ENCODE measurements at regions not wholly inside any gene's neighbourhood (a gene's known extent, or its start where the extent isn't known, plus 50 kb on each side); places are given as distances from the start of the nearest gene placed in this dataset.

GRCh38 chr18:1213126-1213525 is 308.5 kb downstream of the ADCYAP1 start:
- no peak for DNase-seq (ENCODE audit: low spot score)
- no peak overlapping the region for H3K4me3 ChIP-seq
- TF ChIP-seq, protein P1, sequence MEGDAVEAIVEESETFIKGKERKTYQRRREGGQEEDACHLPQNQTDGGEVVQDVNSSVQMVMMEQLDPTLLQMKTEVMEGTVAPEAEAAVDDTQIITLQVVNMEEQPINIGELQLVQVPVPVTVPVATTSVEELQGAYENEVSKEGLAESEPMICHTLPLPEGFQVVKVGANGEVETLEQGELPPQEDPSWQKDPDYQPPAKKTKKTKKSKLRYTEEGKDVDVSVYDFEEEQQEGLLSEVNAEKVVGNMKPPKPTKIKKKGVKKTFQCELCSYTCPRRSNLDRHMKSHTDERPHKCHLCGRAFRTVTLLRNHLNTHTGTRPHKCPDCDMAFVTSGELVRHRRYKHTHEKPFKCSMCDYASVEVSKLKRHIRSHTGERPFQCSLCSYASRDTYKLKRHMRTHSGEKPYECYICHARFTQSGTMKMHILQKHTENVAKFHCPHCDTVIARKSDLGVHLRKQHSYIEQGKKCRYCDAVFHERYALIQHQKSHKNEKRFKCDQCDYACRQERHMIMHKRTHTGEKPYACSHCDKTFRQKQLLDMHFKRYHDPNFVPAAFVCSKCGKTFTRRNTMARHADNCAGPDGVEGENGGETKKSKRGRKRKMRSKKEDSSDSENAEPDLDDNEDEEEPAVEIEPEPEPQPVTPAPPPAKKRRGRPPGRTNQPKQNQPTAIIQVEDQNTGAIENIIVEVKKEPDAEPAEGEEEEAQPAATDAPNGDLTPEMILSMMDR (IDR thresholded peaks at IDR 0.05): no peak
- no peak overlapping the region for H3K27ac ChIP-seq

GRCh38 chr18:1222880-1223279 is 318.2 kb downstream of the ADCYAP1 start:
- TF ChIP-seq, protein P1 (IDR thresholded peaks at IDR 0.05): no peak

GRCh38 chr18:1227025-1227424 is 322.4 kb downstream of the ADCYAP1 start:
- DNase-seq (ENCODE audit: low spot score): no peak
- no peak overlapping the region for H3K27ac ChIP-seq
- H3K4me3 ChIP-seq: no peak overlapping the region
- TF ChIP-seq, protein P1 (IDR thresholded peaks at IDR 0.05): no peak

More at GRCh38 chr18:1222880-1223279, 318.2 kb downstream of the ADCYAP1 start:
- H3K27ac ChIP-seq: no peak overlapping the region
- no peak overlapping the region for H3K4me3 ChIP-seq
- no peak for DNase-seq (ENCODE audit: low spot score)

DNA sequence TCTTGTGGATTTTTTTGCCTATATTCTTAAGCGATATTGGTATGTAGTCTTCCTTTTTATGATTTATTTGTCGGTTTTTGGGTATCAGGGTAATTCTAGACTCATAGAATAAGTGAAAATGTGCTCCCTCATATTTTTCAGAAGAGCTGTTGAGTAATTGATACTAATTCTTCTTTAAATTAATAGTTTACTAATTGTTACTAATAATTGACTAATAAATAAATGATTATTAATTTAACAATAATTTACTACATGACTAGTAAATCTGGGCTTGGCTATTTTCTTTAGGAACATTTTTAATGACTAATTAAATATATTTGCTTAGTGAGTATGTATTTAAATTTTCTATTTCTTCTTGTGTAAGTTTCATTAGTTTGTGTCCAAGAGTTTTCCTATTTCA is 325.0 kb downstream of the ADCYAP1 start:
- Histone ChIP-seq H3K27ac (no peak overlapping the region), H3K4me3 (no peak overlapping the region)
- TF ChIP-seq, protein P1 (IDR thresholded peaks at IDR 0.05): no peak
- no peak for DNase-seq (ENCODE audit: low spot score)

- Histone ChIP-seq H3K27ac (no peak overlapping the region), H3K4me3 (no peak overlapping the region)
- no peak for DNase-seq (ENCODE audit: low spot score)
- TF ChIP-seq, protein P1 (IDR thresholded peaks at IDR 0.05): no peak
Observed at GRCh38 chr18:1232867-1233266, 328.2 kb downstream of the ADCYAP1 start.

GRCh38 chr18:1240701-1241100 is 336.0 kb downstream of the ADCYAP1 start:
- DNase-seq (ENCODE audit: low spot score): no peak
- TF ChIP-seq, protein P1 (IDR thresholded peaks at IDR 0.05): no peak
- Histone ChIP-seq H3K4me3 (no peak overlapping the region), H3K27ac (no peak overlapping the region)

GRCh38 chr18:1244397-1245122 is 339.9 kb downstream of the ADCYAP1 start:
- no peak overlapping the region for H3K27ac ChIP-seq
- DNase-seq (ENCODE audit: low spot score): no peak
- TF ChIP-seq, protein P1 (IDR thresholded peaks at IDR 0.05): no peak
- H3K4me3 ChIP-seq: no peak overlapping the region
